ENCODE measurements at regions not wholly inside any gene's neighbourhood (a gene's known extent, or its start where the extent isn't known, plus 50 kb on each side); places are given as distances from the start of the nearest gene placed in this dataset.
"Not testable (repeated sequence)": the region's sequence is repeated elsewhere in the genome, so short reads cannot be mapped to it uniquely, and the experiment has no call there.

DNA sequence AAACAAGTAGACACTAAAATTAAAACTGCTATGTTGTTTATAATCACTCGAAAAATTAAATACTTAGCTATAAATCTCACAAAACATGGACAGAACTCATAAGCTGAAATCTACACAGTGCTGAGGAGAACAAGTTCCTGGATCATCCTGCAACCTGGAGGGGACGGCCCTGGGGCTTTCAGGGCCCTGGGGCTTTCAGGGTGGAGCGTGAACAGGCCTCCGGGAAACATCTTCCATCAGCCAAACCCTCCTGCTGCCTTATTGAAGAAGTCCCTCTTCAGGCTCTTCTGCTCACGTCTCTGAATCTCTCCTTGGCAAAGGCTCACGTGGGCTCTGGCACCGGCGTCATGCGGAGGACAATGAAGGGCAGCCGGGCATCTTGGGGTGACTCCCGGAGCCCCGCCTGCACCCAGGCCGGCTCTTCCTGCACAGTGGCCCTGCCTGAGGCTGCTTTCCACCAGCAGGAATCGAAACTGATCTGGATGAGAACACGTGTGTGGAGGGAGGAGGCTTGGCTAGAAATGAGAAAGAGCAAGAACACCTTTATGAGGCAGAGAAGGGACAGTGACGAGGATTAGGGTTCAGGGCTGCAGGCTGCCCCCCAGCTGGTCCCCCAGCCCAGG, 127.3 kb downstream of the CDRT15L2 start:
- TF ChIP-seq, protein P1, sequence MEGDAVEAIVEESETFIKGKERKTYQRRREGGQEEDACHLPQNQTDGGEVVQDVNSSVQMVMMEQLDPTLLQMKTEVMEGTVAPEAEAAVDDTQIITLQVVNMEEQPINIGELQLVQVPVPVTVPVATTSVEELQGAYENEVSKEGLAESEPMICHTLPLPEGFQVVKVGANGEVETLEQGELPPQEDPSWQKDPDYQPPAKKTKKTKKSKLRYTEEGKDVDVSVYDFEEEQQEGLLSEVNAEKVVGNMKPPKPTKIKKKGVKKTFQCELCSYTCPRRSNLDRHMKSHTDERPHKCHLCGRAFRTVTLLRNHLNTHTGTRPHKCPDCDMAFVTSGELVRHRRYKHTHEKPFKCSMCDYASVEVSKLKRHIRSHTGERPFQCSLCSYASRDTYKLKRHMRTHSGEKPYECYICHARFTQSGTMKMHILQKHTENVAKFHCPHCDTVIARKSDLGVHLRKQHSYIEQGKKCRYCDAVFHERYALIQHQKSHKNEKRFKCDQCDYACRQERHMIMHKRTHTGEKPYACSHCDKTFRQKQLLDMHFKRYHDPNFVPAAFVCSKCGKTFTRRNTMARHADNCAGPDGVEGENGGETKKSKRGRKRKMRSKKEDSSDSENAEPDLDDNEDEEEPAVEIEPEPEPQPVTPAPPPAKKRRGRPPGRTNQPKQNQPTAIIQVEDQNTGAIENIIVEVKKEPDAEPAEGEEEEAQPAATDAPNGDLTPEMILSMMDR (IDR thresholded peaks at IDR 0.05) = no peak
- TF ChIP-seq ZFX (IDR thresholded peaks at IDR 0.05; ENCODE audit: borderline replicate concordance) = no peak

DNA sequence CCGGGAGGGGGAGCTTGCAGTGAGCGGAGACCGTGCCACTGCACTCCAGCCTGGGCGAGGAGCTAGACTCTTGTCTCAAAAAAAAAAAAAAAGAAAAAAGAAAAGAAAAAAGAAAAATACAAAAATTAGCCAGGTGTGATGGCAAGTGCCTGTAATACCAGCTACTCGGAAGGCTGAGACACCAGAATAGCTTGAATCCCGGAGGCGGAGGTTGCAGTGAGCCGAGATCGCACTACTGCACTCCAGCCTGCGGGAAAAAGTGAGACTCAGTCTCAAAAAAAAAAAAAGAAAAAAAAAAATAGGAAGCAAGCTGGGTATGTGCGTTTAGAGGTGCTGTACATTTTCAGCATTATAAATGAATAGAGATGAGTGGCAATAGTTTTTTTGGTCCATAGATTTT, 129.3 kb downstream of the CDRT15L2 start:
- not testable (repeated sequence) for H3K27ac ChIP-seq

More for the DNA sequence above, 127.3 kb downstream of the CDRT15L2 start:
- no peak overlapping the region for H3K27ac ChIP-seq

DNA sequence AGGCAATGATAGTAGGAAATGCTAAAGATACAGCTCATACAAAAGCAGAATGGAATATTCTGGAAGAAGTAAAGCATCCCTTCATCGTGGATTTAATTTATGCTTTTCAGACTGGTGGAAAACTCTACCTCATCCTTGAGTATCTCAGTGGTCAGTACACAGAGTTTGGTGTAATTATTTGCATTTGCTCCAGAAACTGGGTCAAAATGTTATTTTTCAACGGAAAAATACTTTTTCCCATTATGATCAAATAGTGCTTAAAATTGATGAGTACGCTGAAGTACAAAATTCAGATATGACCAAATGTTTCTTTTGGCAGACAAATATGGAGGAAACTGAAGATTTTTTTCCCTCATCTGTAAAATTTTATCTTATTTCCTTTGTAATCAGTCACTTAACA, 137.0 kb downstream of the CDRT15L2 start:
- not testable (repeated sequence) for H3K27ac ChIP-seq

DNA sequence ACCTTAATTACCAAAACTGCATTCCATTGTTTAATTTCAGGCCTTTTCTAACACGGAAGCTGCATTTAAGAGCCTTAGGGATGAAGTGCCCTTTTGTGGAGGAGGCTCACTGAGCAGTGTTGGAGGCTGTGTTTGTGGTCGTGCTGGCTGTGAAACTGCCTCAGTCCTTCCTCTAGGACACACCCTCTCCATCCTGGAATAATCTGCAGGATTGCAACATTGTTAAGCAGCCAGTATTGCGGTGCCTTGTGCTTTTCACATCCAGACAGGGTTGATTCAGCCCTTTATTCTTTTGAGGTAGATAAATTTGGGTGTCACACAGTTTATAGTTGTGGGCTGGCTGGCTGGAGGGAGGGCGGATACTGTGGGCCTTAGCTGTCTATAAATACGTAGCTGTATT, 141.6 kb downstream of the CDRT15L2 start:
- H3K27ac ChIP-seq = no peak overlapping the region
- TF ChIP-seq, protein P1 (IDR thresholded peaks at IDR 0.05) = no peak
- TF ChIP-seq ZFX (IDR thresholded peaks at IDR 0.05; ENCODE audit: borderline replicate concordance) = no peak

DNA sequence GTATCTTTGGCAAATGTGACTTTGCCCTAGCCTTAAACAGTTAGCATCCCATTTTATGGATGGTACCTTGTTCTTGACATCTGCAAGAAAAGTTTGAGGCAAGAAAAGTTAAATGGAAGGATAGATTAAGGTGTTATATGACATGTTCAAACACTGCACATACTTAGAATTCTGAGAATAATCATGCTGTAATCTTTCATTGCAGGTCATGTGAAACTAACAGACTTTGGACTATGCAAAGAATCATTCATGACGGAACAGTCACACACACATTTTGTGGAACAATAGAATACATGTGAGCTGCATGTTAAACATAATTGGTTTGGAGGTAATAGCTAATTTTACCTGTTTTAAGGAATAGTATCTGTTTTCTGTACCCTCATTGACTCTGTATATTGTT, 144.9 kb downstream of the CDRT15L2 start:
- not testable (repeated sequence) for H3K27ac ChIP-seq

DNA sequence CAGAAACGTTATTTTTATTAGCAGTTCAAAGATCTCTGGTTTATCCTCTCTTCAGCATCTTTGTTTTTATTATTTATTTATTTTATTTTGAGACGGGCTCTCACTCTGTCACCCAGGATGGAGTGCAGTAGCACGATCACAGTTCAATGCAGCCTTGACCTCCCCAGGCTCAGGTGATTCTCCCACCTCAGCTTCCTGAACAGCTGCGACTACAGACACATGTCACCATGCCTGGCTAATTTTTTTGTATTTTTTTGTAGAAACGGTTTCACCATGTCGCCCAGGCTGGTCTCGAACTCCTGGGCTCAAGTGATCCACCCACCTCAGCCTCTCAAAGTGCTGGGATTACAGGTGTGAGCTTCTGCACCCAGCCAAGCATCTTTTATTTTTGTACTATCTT, 147.7 kb downstream of the CDRT15L2 start:
- not testable (repeated sequence) for H3K27ac ChIP-seq

DNA sequence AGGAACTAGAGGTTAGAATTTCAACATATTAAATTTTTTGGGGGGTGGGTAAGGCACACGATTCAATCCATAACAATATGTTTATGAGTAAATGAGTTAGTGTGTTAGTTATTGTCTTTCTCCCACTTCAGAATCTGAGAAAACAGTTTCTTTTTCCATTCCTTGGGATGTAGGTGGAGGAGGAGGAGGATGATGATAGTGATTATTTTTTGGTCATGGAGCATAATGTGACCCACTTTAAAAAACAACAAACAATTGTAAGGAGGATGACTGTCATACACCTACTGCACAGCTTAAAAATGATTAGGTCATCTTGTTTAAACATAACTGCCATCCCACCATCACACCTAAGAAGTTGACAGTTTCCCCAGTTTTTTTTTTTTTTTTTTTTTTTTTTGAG, 148.7 kb downstream of the CDRT15L2 start:
- H3K27ac ChIP-seq = no peak overlapping the region
- TF ChIP-seq, protein P1 (IDR thresholded peaks at IDR 0.05) = no peak
- no peak for TF ChIP-seq ZFX (IDR thresholded peaks at IDR 0.05; ENCODE audit: borderline replicate concordance)

DNA sequence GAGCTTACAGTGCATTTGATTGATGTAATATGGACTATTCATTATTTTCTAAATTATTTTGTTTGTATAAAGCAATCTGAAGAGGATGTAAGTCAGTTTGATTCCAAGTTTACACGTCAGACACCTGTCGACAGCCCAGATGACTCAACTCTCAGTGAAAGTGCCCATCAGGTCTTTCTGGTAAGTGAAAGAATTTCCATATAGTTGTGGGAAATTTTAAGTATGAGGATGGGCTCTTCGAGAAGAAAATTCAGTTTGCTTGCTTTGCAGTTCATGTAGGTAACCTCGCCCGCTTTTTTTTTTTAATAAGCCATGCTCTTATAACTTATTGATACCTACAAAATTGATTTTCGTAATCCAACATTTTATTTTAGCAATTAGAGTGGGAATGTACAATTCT, 151.6 kb downstream of the CDRT15L2 start:
- not testable (repeated sequence) for H3K27ac ChIP-seq

DNA sequence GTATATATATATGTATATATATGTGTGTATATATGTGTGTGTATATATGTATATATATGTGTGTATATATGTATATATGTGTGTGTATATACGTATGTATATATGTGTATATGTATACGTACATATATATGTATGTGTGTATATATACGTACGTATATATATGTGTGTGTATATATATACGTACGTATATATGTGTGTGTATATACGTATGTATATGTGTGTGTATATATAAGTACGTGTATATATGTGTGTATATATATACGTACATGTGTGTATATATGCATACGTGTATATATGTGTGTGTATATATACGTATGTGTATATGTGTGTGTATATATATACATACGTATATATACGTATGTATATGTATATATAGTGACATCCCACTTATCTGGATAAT, 154.4 kb downstream of the CDRT15L2 start:
- TF ChIP-seq ZFX (IDR thresholded peaks at IDR 0.05; ENCODE audit: borderline replicate concordance) = no peak
- TF ChIP-seq, protein P1 (IDR thresholded peaks at IDR 0.05) = no peak
- H3K27ac ChIP-seq = no peak overlapping the region

DNA sequence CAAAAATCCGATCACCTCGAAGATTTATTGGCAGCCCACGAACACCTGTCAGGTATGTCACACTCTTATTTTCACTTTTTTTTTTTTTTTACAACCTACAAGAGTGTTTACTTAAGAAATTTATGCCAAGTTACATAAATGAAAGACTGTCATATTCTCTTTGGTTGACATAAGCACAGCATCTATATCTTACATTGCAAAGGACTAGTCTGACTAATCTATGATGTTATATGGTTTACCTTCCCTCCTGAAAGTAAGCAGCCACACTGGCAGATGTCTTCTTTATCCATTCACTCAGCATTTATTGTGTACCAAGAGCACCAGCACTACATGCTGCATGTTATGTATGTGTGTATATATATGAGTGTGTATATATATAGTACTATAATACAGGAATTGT, 156.3 kb downstream of the CDRT15L2 start:
- no peak overlapping the region for H3K27ac ChIP-seq

DNA sequence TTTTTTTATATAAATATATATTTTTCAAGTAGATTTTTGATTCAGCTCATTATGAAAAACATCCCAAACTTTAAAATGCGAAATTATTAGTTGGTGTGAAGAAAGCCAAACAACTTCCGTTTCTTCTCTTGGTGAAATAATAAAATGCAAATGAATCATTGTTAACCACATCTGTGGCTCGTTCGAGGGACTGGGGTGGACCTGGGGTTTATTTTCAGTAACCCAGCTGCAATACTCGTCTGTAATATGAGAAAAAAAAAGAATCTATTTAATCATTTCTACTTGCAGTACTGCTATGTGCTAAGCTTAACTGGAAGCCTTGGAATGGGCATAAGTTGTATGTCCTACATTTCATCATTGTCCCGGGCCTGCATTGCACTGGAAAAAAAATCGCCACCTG, 158.1 kb downstream of the CDRT15L2 start:
- not testable (repeated sequence) for H3K27ac ChIP-seq

More for the DNA sequence above, 156.3 kb downstream of the CDRT15L2 start:
- no peak for TF ChIP-seq ZFX (IDR thresholded peaks at IDR 0.05; ENCODE audit: borderline replicate concordance)
- TF ChIP-seq, protein P1 (IDR thresholded peaks at IDR 0.05) = no peak
